NCI-H774 (cell line): ENCODE measurements at regions not wholly inside any gene's neighbourhood (a gene's known extent, or its start where the extent isn't known, plus 50 kb on each side); places are given as distances from the start of the nearest gene placed in this dataset.
A peak's percentile ranks its signal among the peaks of the same experiment; 100 is the strongest.
"Not testable (repeated sequence)": the region's sequence is repeated elsewhere in the genome, so short reads cannot be mapped to it uniquely, and the experiment has no call there.

Source experiments
- DNase-seq: peaks from one replicate; lab custom pipeline; 2025; lab: John Stamatoyannopoulos, UW

GRCh38 chr2:187871506-187871905 is 317.3 kb upstream of the TFPI start:
- no peak for DNase-seq

- DNase-seq = no peak
Observed at GRCh38 chr2:187873132-187873531, 318.9 kb upstream of the TFPI start.

- no peak for DNase-seq
Observed at GRCh38 chr2:187874786-187875185, 320.6 kb upstream of the TFPI start.

- DNase-seq = no peak
Observed at GRCh38 chr2:187875261-187876141, 321.3 kb upstream of the TFPI start.

GRCh38 chr2:187876554-187876953 is 322.3 kb upstream of the TFPI start:
- no peak for DNase-seq

GRCh38 chr2:187877391-187877790 is 323.2 kb upstream of the TFPI start:
- DNase-seq = no peak

GRCh38 chr2:187878112-187878511 is 323.9 kb upstream of the TFPI start:
- DNase-seq = no peak

- no peak for DNase-seq
Observed at GRCh38 chr2:187879491-187879890, 325.3 kb upstream of the TFPI start.

GRCh38 chr2:187884003-187884402 is 329.8 kb upstream of the TFPI start:
- no peak for DNase-seq

GRCh38 chr2:187890690-187891089 is 336.5 kb upstream of the TFPI start:
- DNase-seq = peak; percentile 3

- no peak for DNase-seq
Observed at GRCh38 chr2:187900021-187900420, 345.8 kb upstream of the TFPI start.

- DNase-seq = no peak
Observed at GRCh38 chr2:187906021-187906420, 351.8 kb upstream of the TFPI start.

GRCh38 chr2:187910922-187911321 is 356.7 kb upstream of the TFPI start:
- not testable (repeated sequence) for DNase-seq

- no peak for DNase-seq
Observed at GRCh38 chr2:187912950-187913349, 358.7 kb upstream of the TFPI start.

- DNase-seq = no peak
Observed at GRCh38 chr2:187915810-187916209, 361.6 kb upstream of the TFPI start.

- DNase-seq = no peak
Observed at GRCh38 chr2:187916799-187917198, 362.6 kb upstream of the TFPI start.

- no peak for DNase-seq
Observed at GRCh38 chr2:187917535-187917934, 363.3 kb upstream of the TFPI start.

- no peak for DNase-seq
Observed at GRCh38 chr2:187918996-187919821, 365.0 kb upstream of the TFPI start.

- DNase-seq = no peak
Observed at GRCh38 chr2:187920511-187920910, 366.3 kb upstream of the TFPI start.

- no peak for DNase-seq
Observed at GRCh38 chr2:187922846-187923245, 368.6 kb upstream of the TFPI start.

GRCh38 chr2:187924293-187924692 is 367.4 kb upstream of the GULP1 start:
- DNase-seq = no peak

GRCh38 chr2:187934236-187934635 is 357.4 kb upstream of the GULP1 start:
- DNase-seq = no peak

- DNase-seq = no peak
Observed at GRCh38 chr2:187934692-187935091, 357.0 kb upstream of the GULP1 start.
